ENCODE measurements at regions not wholly inside any gene's neighbourhood (a gene's known extent, or its start where the extent isn't known, plus 50 kb on each side); places are given as distances from the start of the nearest gene placed in this dataset.

DNA sequence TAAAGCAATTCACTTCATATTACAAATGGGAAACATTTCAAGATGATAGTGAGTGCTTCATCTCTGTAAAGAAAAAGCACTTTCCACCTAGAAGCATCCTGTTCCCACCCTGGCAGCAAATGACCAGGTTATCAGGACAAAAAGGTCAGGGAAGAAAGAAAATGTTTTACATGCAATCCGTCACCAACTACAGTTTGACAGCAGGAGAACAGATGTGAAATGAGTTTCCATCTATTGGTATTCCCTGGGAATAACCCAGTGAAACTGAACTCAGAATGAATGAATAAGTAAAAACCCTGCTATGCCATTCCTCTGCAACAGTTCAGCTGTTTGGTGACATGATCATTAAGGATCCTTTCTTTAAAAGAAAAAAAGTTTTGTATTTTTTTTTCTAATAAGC, 67.6 kb downstream of the HTR1A start:
- DNase-seq (ENCODE audit: low read depth in 3 of 3, low spot score in 2 of 3) = no peak

- no peak for DNase-seq (ENCODE audit: low read depth in 3 of 3, low spot score in 2 of 3)
Observed at GRCh38 chr5:63878788-63879187, 83.5 kb downstream of the HTR1A start.

DNA sequence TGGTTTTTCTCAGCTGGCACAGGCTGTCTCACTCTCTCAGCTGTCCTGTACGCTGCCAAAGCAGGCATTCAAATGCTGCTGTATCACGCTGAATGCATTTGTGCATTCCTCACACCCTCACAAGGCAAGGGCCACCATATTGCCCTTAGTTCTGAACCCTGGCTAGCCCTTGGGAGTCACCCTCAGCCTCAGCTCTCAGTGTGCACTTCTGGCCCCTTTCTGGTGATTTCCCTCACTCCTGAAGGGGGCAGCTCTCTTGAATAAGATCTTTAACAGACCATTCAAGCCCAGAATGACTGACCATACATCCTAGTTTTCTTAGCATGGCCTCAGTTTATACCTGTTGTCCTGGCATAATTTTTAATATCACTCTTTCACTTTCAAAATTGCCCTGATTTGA, 84.3 kb downstream of the HTR1A start:
- DNase-seq (ENCODE audit: low read depth in 3 of 3, low spot score in 2 of 3) = no peak

GRCh38 chr5:63860379-63860778, 101.9 kb downstream of the HTR1A start:
- no peak for DNase-seq (ENCODE audit: low read depth in 3 of 3, low spot score in 2 of 3)

- DNase-seq (ENCODE audit: low read depth in 3 of 3, low spot score in 2 of 3) = no peak
Observed at GRCh38 chr5:63854076-63854475, 108.2 kb downstream of the HTR1A start.

- DNase-seq (ENCODE audit: low read depth in 3 of 3, low spot score in 2 of 3) = no peak
Observed at GRCh38 chr5:63843190-63843589, 119.1 kb downstream of the HTR1A start.

- DNase-seq (ENCODE audit: low read depth in 3 of 3, low spot score in 2 of 3) = no peak
Observed at GRCh38 chr5:63837437-63837836, 124.8 kb downstream of the HTR1A start.

GRCh38 chr5:63831381-63831780, 130.9 kb downstream of the HTR1A start:
- DNase-seq (ENCODE audit: low read depth in 3 of 3, low spot score in 2 of 3) = no peak

DNA sequence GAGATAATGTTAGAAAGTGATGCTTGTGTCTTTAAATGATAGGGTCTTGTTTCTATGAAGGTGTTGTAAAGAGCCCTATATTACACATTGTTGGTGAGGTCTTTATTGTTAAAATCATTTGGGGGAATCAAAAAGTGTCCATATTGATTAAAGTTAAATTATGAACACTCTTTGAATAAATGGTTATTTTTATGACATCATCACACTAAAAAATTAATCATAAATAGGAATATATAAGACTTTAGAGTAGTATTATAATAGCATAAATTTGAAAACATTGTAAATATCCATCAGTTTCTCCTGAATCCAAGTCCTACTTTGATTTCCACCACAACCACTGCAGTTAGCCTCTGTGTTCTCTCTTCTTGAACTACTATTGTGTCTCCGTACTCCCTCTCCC, 136.3 kb downstream of the HTR1A start:
- no peak for DNase-seq (ENCODE audit: low read depth in 3 of 3, low spot score in 2 of 3)

DNA sequence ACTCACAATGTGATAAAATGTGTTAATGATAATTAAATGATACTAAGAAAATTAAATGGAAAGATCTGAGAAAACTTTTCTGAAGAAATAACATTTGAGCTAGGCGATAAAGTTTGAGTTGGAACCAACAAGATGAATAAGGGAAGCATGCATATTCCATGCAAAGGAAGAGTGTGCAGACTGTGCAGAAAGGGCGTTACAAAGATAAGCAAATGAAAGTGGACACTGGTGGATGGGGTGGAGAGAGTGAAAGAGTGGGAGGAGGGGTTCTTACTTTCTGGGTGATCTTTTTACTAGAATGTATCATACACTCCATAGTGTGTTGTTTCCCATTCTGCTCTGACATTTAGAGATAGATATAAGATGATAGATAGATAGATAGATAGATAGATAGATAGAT, 138.7 kb downstream of the HTR1A start:
- no peak for DNase-seq (ENCODE audit: low read depth in 3 of 3, low spot score in 2 of 3)

DNA sequence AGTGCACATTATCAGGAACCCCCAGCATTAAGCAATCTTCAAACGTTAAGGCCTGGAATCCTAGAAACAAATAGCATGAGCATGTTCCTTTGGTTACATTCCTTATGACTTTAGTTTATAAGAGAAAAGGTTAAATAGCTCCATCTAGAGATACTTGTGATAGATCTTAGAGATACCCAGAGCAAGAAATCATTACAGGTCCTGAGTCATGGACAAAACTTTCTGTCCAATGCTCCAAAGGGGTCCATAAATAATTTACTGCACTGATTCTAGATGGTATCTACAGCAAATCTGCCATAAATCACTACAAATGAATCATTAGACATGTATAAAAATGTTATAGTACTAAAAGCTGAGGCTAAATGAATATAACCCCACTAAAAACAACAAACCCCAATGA, 139.6 kb downstream of the HTR1A start:
- DNase-seq (ENCODE audit: low read depth in 3 of 3, low spot score in 2 of 3) = no peak

- no peak for DNase-seq (ENCODE audit: low read depth in 3 of 3, low spot score in 2 of 3)
Observed at GRCh38 chr5:63820577-63820976, 141.7 kb downstream of the HTR1A start.

DNA sequence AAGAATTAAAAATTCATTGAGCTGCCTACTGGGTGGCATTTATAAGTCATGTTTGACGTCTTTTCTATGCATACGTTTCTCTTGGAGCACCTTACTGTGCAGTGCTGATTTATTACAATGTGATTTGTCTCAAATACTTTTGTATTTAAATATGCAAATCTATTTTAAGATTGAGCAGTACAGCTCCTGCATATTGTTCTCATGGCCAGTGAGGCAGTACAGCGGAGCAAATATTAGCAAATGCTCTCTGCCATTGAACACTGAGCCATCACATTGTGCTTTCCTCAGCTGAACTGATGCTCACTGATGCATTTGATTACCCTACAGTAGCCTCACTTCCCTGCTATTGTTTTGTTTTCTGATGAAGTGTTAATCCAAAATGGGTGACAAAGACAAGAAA, 149.6 kb downstream of the HTR1A start:
- no peak for DNase-seq (ENCODE audit: low read depth in 3 of 3, low spot score in 2 of 3)

- DNase-seq (ENCODE audit: low read depth in 3 of 3, low spot score in 2 of 3) = no peak
Observed at GRCh38 chr5:63811961-63812360, 150.3 kb downstream of the HTR1A start.

DNA sequence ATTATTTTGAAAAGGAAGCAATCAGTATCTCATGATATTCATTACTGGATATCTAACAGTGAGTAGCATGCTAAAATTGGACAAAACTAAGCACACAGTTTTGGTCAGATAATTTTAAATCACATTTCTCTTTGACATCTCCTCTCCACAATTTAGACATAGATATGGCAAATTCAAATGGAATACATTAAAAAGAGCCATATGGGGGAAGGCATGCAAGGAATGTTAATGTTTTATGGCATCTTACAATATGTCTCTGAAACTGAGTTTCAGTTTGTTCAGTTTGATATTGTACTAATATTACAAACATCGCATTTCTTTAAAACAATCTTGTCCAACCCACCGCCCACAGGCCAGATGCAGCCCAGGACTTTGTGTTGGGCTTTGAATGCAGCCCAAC, 151.0 kb downstream of the HTR1A start:
- no peak for DNase-seq (ENCODE audit: low read depth in 3 of 3, low spot score in 2 of 3)

DNA sequence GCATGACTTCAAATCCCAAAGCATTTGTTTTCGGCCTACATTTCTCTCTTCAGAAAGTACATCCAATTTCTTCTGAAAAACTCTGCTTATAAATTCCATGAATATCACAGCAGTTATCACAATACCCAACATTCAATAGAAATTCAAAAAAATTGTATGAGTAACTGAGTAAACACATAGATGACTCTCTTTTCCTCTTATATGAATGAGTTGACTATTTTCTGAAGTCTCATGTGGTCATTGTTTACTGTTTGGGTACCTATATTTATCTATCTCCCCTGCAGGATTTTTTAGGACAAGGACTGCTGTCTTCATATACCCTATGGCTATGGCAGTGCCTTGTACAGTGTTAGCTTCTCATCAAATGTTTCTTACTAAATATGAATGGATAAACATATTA, 157.1 kb downstream of the HTR1A start:
- DNase-seq (ENCODE audit: low read depth in 3 of 3, low spot score in 2 of 3) = no peak

DNA sequence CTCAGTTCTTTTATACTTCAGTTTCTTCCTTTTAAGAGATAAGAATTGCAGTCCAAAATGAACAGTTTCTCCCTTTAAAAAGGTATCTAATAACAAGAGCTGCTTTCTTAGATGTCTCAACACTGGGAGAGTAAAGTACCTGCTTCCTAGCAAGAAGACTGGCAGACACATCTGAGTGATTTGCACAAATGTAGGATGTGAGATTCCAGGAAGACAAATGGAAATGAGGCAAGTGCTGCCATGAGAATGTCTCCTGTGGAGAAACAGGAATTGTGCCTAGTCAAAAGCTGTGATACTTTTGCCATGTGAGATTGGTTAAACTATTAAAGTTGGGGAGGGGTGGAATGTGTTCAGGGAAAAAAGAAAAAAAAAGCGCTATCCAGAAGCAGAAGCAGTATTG, 159.1 kb downstream of the HTR1A start:
- no peak for DNase-seq (ENCODE audit: low read depth in 3 of 3, low spot score in 2 of 3)

DNA sequence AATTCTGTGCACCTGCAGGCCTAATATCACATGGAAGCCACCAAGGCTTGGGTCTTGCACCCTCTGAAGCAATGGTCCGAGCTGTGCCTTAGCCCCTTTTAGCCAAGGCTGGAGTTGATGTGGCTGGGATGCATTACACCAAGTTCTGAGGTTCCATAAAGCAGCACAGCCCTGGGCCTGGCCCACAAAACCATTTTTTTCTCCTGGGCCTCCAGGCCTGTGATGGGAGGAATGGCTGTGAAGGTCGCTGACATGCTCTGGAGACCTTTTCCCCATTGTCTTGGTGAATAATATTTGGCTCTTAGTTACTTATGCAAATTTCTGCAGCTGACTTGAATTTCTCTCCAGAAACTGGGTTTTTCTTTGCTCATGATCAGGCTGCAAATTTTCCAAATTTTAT, 167.3 kb downstream of the HTR1A start:
- no peak for DNase-seq (ENCODE audit: low read depth in 3 of 3, low spot score in 2 of 3)

GRCh38 chr5:63794296-63794695, 167.9 kb downstream of the HTR1A start:
- DNase-seq (ENCODE audit: low read depth in 3 of 3, low spot score in 2 of 3) = no peak

DNA sequence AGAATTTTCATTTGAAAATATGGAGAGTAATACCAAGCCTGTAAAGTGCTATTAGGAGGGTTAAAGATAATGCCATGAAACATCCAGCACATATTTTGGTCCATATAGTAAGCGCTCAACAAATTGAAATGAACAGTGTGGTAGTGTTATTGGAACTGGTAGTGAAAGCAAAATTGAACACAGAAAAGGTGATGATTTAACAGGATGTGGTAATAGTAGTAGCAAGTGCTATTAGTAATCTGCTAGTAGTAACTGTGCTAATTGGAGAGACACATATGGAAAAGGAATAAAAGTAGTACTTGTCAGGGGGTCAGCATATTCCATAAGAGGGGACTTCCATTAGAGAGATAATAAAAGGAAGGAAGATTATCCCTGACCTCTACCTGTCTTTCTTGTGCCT, 187.3 kb downstream of the HTR1A start:
- no peak for DNase-seq (ENCODE audit: low read depth in 3 of 3, low spot score in 2 of 3)

GRCh38 chr5:63768221-63768620, 194.0 kb downstream of the HTR1A start:
- no peak for DNase-seq (ENCODE audit: low read depth in 3 of 3, low spot score in 2 of 3)

DNA sequence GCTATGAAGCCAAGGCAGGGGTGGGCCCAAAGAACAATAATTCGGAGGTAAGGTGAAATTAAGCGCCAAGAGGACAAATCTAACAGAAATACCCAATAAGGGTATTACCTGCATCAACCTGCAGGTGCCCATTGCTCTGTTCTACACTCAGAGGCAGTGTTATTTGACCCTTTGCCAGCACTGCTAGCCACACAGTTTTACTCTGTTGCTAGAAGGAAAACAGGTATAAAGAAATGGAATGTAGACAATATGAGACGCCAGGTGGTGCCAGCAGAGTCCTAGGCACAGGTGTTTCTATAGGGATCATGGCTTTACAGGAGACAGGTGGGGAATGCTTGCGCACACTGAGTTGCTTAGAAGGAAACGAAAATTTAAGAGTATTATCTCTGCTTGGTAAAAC, 201.3 kb downstream of the HTR1A start:
- DNase-seq (ENCODE audit: low read depth in 3 of 3, low spot score in 2 of 3) = no peak

GRCh38 chr5:63743096-63743798, 219.0 kb downstream of the HTR1A start:
- no peak for DNase-seq (ENCODE audit: low read depth in 3 of 3, low spot score in 2 of 3)

All from right renal cortex interstitium (tissue), 3 donors.